ENCODE measurements at regions not wholly inside any gene's neighbourhood (a gene's known extent, or its start where the extent isn't known, plus 50 kb on each side); places are given as distances from the start of the nearest gene placed in this dataset.
"Not testable (repeated sequence)": the region's sequence is repeated elsewhere in the genome, so short reads cannot be mapped to it uniquely, and the experiment has no call there.

DNA sequence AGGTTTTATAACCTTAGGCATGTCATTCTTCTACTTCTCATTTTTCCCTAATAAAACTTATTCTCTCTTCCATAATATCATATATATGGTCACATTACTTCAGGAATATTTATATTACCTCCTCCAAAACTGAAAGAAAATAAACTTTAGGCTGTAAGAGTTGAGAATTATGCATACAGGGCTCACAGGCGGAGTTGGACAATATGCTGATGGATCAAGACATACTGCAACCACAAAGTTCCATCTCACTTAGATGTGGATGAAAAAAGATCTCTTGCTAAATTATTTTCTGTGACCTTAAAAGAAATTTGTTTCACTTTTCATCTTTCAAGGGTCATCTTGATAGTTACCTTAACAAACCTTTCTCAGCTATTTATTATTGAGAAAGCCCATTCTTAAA, 152.6 kb upstream of the PDE4B start:
- no peak for DNase-seq
- H3K27ac ChIP-seq (ENCODE audit: insufficient read depth, low read length) = no peak overlapping the region
- no peaks in the 10 kb centered on the region for H3K79me1 ChIP-seq (ENCODE audit: low read depth in 1 of 2, low read length in 2 of 2)
- no peak overlapping the region for H2BK120ac ChIP-seq (ENCODE audit: low read depth, low read length)
- POLR2A ChIA-PET (ENCODE audit: unreplicated experiment) = no interaction called here
- H4K8ac ChIP-seq (ENCODE audit: low read depth in 2 of 2, low read length in 2 of 2) = no peak overlapping the region
- no CpG with 5 or more reads among the region's 1 CpG for WGBS, 2 experiments (ENCODE audit: extremely low coverage in 2 of 2, insufficient read length in 1 of 2)
- no peak overlapping the region for H4K5ac ChIP-seq (ENCODE audit: low read depth, low read length)
- no peak overlapping the region for H2AK5ac ChIP-seq (ENCODE audit: low read depth, low read length)
- intact Hi-C loops (cut with micrococcal nuclease) (no loop called here), in situ Hi-C loops (cut with MboI; ENCODE audit: low sequenced_read_pairs) (no loop called here), dilution Hi-C loops (cut with HindIII; ENCODE audit: low sequenced_read_pairs, unreplicated experiment) (no loop called here)
- H3K9me3 ChIP-seq (ENCODE audit: control insufficient read depth, insufficient read depth, low read length) = no peaks in the 10 kb centered on the region
- CTCF ChIA-PET = no interaction called here
- H3K4ac ChIP-seq (ENCODE audit: low read depth, low read length) = no peak overlapping the region
- ATAC-seq (ENCODE audit: low read depth) = no peak
- no peak overlapping the region for H2AK9ac ChIP-seq (replicated peaks; ENCODE audit: low read depth, low read length, poor library complexity)
- BruUV-seq (replicated peaks) = no TSS peak
- no peak overlapping the region for H2BK20ac ChIP-seq (ENCODE audit: low read depth, low read length)
- H3K23ac ChIP-seq (ENCODE audit: low read depth, low read length) = no peak overlapping the region
- no peak overlapping the region for H3K18ac ChIP-seq (ENCODE audit: low read depth, low read length)
- H3K56ac ChIP-seq (ENCODE audit: extremely low read depth, insufficient read depth, low read length) = no peak overlapping the region
- no peaks in the 10 kb centered on the region for H3K36me3 ChIP-seq (ENCODE audit: control insufficient read depth, insufficient read depth, low read length)
- no peak for TF ChIP-seq RCOR1 (IDR thresholded peaks at IDR 0.05; ENCODE audit: insufficient replicate concordance, low read length)
- TF ChIP-seq, protein P1, sequence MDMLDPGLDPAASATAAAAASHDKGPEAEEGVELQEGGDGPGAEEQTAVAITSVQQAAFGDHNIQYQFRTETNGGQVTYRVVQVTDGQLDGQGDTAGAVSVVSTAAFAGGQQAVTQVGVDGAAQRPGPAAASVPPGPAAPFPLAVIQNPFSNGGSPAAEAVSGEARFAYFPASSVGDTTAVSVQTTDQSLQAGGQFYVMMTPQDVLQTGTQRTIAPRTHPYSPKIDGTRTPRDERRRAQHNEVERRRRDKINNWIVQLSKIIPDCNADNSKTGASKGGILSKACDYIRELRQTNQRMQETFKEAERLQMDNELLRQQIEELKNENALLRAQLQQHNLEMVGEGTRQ (IDR thresholded peaks at IDR 0.05; ENCODE audit: low read depth, low read length) = no peak
- TF ChIP-seq CHD1 (IDR thresholded peaks at IDR 0.05; ENCODE audit: low read depth, low read length) = no peak
- TF ChIP-seq RFX5 (IDR thresholded peaks at IDR 0.05; ENCODE audit: low read depth, low read length) = no peak
- TF ChIP-seq FOS (IDR thresholded peaks at IDR 0.05; ENCODE audit: low read depth, low read length) = no peak
- no peak for TF ChIP-seq MAZ (IDR thresholded peaks at IDR 0.05; ENCODE audit: borderline replicate concordance, low read depth, low read length)
- no peak for TF ChIP-seq NFE2L2 (IDR thresholded peaks at IDR 0.05; ENCODE audit: low read depth, low read length)
- no peak overlapping the region for H2BK5ac ChIP-seq (ENCODE audit: low read depth, low read length, poor library complexity, severe bottlenecking)
- H4K91ac ChIP-seq (ENCODE audit: insufficient read depth, low read depth, low read length) = no peak overlapping the region
- H3K9me1 ChIP-seq (ENCODE audit: insufficient read depth, low read length) = no peaks in the 10 kb centered on the region
- no peak overlapping the region for H3K14ac ChIP-seq (replicated peaks; ENCODE audit: low read depth, low read length)
- no peak overlapping the region for H3K9ac ChIP-seq (ENCODE audit: low read depth, low read length)
- no peak overlapping the region for H3K4me2 ChIP-seq (ENCODE audit: low read depth, low read length)
- H3K27me3 ChIP-seq (ENCODE audit: control insufficient read depth, insufficient read depth, low read length) = no peaks in the 10 kb centered on the region
- no peak overlapping the region for H2AFZ ChIP-seq (replicated peaks; ENCODE audit: low read length, poor library complexity)
- H3K4me1 ChIP-seq (ENCODE audit: control insufficient read depth, insufficient read depth, low read length) = no peaks in the 10 kb centered on the region
- H2BK15ac ChIP-seq (ENCODE audit: low read depth, low read length) = no peak overlapping the region
- no peaks in the 10 kb centered on the region for H4K20me1 ChIP-seq (ENCODE audit: insufficient read depth, low read length)
- H3K4me3 ChIP-seq (ENCODE audit: insufficient read depth, low read depth, low read length) = no peak overlapping the region

DNA sequence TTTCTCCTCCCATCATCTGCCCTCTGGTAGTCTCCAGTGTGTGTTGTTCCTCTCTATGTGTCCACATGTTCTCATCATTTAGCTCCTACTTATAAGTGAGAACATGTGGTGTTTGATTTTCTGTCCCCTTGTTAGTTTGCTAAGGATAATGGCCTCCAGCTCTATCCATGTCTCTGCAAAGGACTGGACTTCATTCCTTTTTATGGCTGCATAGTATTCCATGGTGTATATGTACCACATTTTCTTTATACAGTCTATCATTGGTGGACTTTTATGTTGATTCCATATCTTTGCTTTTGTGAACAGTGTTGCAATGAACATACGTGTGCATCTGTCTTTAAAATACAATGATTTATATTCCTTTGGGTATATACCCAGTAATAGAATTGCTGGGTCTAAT, 143.5 kb upstream of the PDE4B start:
- H3K36me3 ChIP-seq (ENCODE audit: control insufficient read depth, insufficient read depth, low read length); ATAC-seq (ENCODE audit: low read depth); H2BK120ac ChIP-seq (ENCODE audit: low read depth, low read length); BruUV-seq (replicated peaks); H2BK5ac ChIP-seq (ENCODE audit: low read depth, low read length, poor library complexity, severe bottlenecking); H2AK9ac ChIP-seq (replicated peaks; ENCODE audit: low read depth, low read length, poor library complexity); H3K27ac ChIP-seq (ENCODE audit: insufficient read depth, low read length); H3K27me3 ChIP-seq (ENCODE audit: control insufficient read depth, insufficient read depth, low read length); in situ Hi-C loops (cut with MboI; ENCODE audit: low sequenced_read_pairs); intact Hi-C loops (cut with micrococcal nuclease); H3K14ac ChIP-seq (replicated peaks; ENCODE audit: low read depth, low read length); H4K5ac ChIP-seq (ENCODE audit: low read depth, low read length); H3K4me3 ChIP-seq (ENCODE audit: insufficient read depth, low read depth, low read length); H3K4me2 ChIP-seq (ENCODE audit: low read depth, low read length); H3K4me1 ChIP-seq (ENCODE audit: control insufficient read depth, insufficient read depth, low read length); DNase-seq; H3K9ac ChIP-seq (ENCODE audit: low read depth, low read length); POLR2A ChIA-PET (ENCODE audit: unreplicated experiment); H2AK5ac ChIP-seq (ENCODE audit: low read depth, low read length); H3K9me1 ChIP-seq (ENCODE audit: insufficient read depth, low read length); H2BK20ac ChIP-seq (ENCODE audit: low read depth, low read length); dilution Hi-C loops (cut with HindIII; ENCODE audit: low sequenced_read_pairs, unreplicated experiment); H3K23ac ChIP-seq (ENCODE audit: low read depth, low read length); H3K18ac ChIP-seq (ENCODE audit: low read depth, low read length); H3K4ac ChIP-seq (ENCODE audit: low read depth, low read length); H2BK15ac ChIP-seq (ENCODE audit: low read depth, low read length); H4K8ac ChIP-seq (ENCODE audit: low read depth in 2 of 2, low read length in 2 of 2); H4K20me1 ChIP-seq (ENCODE audit: insufficient read depth, low read length); H4K91ac ChIP-seq (ENCODE audit: insufficient read depth, low read depth, low read length); H3K9me3 ChIP-seq (ENCODE audit: control insufficient read depth, insufficient read depth, low read length); H3K56ac ChIP-seq (ENCODE audit: extremely low read depth, insufficient read depth, low read length); H2AFZ ChIP-seq (replicated peaks; ENCODE audit: low read length, poor library complexity); CTCF ChIA-PET; H3K79me1 ChIP-seq (ENCODE audit: low read depth in 1 of 2, low read length in 2 of 2): not testable (repeated sequence)
- no CpG with 5 or more reads among the region's 1 CpG for WGBS, 2 experiments (ENCODE audit: extremely low coverage in 2 of 2, insufficient read length in 1 of 2)
